Memory B cell (primary cell): ENCODE measurements at regions not wholly inside any gene's neighbourhood (a gene's known extent, or its start where the extent isn't known, plus 50 kb on each side); places are given as distances from the start of the nearest gene placed in this dataset.

Experiments used
- ATAC-seq: fragments of 150-1000 bp; cut with Tn5 transposase; 2 replicates; pipeline ENCODE4 v1.10.0; 2021; ENCODE audit warnings: low read depth, mild to moderate bottlenecking, moderate library complexity
- DNase-seq, 2 donors: peaks; one replicate each; pipeline ENCODE4 v3.0.0; 2022; ENCODE audit warnings: low spot score in 2 of 2
- H3K27ac Mint-ChIP-seq: one replicate; pipeline ENCODE4 v1.8.0; 2022; ENCODE audit warnings: mild to moderate bottlenecking, moderate library complexity, mixed read lengths
- H3K27me3 Mint-ChIP-seq: one replicate; pipeline ENCODE4 v1.8.0; 2022; ENCODE audit warnings: mixed read lengths
- H3K36me3 Mint-ChIP-seq: one replicate; pipeline ENCODE4 v1.8.0; 2022; ENCODE audit warnings: mild to moderate bottlenecking, mixed read lengths
- H3K4me1 Mint-ChIP-seq: one replicate; pipeline ENCODE4 v1.8.0; 2022; ENCODE audit warnings: mixed read lengths
- H3K4me3 Mint-ChIP-seq: one replicate; pipeline ENCODE4 v1.8.0; 2022; ENCODE audit warnings: mild to moderate bottlenecking, moderate library complexity, mixed read lengths
- H3K9me3 Mint-ChIP-seq: one replicate; pipeline ENCODE4 v1.8.0; 2022; ENCODE audit warnings: mixed read lengths

DNA sequence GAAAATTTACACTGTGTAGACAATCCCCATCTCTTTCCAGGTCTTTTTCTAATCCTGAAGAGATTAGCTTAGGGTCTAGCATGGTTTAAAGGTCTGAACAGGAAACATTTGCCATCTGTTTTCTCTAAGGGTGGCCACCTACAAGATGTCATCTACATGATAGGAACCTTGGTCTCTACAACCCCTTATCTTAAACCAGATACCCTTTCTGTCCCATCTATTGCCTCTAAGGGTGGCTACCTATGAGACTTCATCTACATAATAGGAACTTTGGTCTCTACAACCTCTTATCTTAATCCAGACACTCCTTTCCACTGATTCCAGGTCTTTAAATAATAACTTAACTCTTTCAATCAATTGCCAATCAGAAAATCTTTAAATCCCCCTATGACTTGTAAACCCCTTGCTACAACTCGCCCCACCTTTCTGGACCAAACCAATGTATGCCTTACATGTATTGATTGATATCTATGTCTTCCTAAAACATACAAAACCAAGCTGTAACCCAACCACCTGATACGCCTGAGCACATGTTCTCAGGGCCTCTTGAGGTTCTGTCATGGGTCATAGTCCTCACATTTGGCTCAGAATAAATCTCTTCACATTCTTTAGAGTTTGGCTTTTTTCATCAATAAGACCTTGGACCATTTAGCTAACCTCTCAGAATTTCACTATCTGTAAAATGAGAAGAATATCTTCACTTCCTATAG, 605.0 kb downstream of the TUSC7 start:
- Mint-ChIP-seq H3K4me3 (no peak overlapping the region), H3K27me3 (no peaks in the 10 kb centered on the region), H3K27ac (no peak overlapping the region), H3K9me3 (peaks cover 2% of the 10 kb centered on the region), H3K36me3 (no peaks in the 10 kb centered on the region), H3K4me1 (no peaks in the 10 kb centered on the region)
- ATAC-seq: no peak
- DNase-seq: no peak

DNA sequence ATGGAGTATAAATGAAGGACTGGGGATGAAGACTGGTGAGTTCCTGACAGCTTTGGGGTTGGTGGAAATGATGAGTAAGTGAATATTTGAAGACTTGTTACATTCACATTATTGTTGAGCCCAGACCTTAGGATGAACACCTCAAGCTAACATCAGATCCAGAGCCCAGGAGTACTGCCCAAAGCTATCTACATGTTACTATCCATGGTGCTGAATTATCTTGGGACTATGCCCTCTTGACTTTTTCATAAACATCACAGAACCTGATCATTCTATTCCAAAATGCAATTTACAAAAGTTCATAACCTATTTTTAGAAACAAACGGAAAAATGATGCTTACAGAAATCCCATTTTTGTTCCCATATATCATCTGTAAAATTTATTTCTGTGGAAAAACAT, 613.3 kb downstream of the TUSC7 start:
- Mint-ChIP-seq H3K4me3 (no peak overlapping the region), H3K4me1 (no peaks in the 10 kb centered on the region), H3K27ac (no peak overlapping the region), H3K36me3 (no peaks in the 10 kb centered on the region), H3K9me3 (peaks cover 3% of the 10 kb centered on the region), H3K27me3 (no peaks in the 10 kb centered on the region)
- ATAC-seq (no peak), DNase-seq (no peak)

DNA sequence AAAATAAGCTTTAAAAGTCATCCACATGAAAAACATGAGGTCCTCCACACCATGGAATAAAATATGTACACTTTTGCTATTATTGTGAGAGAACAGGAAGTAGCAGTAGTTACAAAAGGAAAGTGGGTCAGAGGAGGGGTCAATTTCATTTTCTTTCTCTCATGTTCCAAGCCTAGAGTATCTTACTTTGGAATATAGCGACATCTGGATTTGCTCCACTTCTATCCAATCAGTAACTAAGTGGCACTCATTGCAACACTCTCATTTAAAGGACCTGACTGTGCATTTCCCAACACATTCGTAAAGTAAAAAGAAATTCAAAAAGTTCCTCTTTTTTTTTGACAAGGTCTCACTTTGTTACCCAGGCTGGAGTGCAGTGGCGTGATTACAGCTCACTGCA, 637.3 kb downstream of the TUSC7 start:
- DNase-seq (no peak), ATAC-seq (no peak)
- Mint-ChIP-seq H3K9me3 (peaks cover 1% of the 10 kb centered on the region), H3K4me1 (no peaks in the 10 kb centered on the region), H3K27me3 (peaks cover 2% of the 10 kb centered on the region), H3K4me3 (no peak overlapping the region), H3K27ac (no peak overlapping the region), H3K36me3 (no peaks in the 10 kb centered on the region)

DNA sequence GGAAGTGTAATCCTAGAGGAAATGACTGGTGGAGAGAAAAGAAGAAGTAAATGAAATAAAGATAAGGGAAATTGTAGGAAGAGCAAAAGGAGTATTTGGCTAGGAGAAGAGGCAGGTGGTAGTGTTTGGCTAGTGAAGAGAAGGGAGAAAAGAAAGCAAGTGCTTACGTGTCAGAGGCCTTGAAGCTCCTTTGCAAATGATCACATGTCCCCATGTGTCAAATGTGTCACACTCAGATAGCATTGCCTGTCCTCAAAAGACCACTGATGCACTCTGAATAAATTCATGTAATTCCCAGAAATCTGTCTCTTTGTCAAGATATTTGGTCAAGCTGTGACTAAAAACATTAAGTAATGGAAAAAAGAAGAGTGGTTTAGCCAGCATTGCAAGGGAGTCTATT, 639.3 kb downstream of the TUSC7 start:
- Mint-ChIP-seq H3K9me3 (peaks cover 1% of the 10 kb centered on the region), H3K27ac (no peak overlapping the region), H3K27me3 (peaks cover 2% of the 10 kb centered on the region), H3K4me1 (no peaks in the 10 kb centered on the region), H3K4me3 (no peak overlapping the region), H3K36me3 (no peaks in the 10 kb centered on the region)
- ATAC-seq (no peak), DNase-seq (no peak)

DNA sequence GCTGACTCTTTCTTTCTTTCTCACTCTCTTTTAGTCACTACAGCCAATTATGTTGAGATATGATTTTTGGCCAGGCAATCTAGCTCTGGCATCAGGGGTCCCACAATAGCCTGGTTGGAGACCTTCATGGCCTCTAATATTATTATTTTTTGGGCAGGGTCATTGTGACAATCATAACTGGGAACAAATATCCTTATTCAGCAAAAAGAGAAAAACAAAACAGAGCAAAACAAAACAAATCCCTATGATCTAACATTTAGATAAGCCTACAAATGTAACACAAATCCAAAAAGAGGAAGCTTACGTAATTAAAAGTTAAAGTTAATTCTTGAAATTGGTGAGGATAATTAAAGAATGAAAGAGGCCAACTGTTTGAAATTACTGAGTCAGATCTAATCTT, 640.0 kb downstream of the TUSC7 start:
- no peak for ATAC-seq
- Mint-ChIP-seq H3K4me1 (no peaks in the 10 kb centered on the region), H3K9me3 (peaks cover 1% of the 10 kb centered on the region), H3K36me3 (no peaks in the 10 kb centered on the region), H3K4me3 (no peak overlapping the region), H3K27me3 (peaks cover 2% of the 10 kb centered on the region), H3K27ac (no peak overlapping the region)
- DNase-seq: no peak

DNA sequence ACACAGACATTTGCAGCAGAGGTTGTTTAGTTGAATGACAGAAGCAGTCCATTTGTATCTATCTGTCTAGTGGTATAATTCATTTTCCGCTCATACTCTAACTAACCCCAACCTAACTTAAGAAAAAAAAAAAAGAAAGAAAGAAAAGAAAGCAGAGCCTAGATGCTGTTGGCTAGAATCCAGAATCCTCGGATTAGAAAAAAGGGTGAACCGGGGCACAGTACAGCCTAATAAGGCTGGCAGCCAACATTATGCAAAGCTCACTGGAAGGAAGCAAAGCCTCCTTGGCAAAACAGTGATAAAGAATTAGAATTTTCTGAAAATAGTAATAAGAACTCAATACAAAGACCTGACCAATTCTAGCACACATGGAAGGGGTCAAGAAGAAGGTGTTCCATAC, 640.8 kb downstream of the TUSC7 start:
- no peak overlapping the region for H3K4me3 Mint-ChIP-seq
- no peak for ATAC-seq

DNA sequence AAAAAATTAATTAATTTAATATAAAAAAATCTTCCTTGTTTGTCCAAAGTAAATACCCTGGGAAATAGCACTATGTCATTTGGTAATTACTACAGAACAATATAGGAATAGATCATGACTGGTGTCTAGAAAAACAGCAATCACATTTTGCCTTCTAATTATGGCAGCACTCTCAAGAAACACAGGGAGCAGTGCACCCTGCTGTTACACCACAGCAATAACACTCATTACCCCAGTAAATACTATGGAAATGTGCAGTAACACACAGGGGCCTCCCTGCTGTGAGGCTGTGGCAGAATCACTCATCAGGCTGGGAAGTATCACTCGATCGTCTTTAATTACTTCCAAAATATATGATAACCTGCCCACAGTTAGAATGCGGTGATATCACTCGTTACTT, 646.0 kb downstream of the TUSC7 start:
- H3K9me3 Mint-ChIP-seq: no peaks in the 10 kb centered on the region
- ATAC-seq (no peak), DNase-seq (no peak)
- H3K36me3 Mint-ChIP-seq: no peaks in the 10 kb centered on the region
- no peak overlapping the region for H3K4me3 Mint-ChIP-seq
- H3K27me3 Mint-ChIP-seq: no peaks in the 10 kb centered on the region
- H3K4me1 Mint-ChIP-seq: no peaks in the 10 kb centered on the region
- H3K27ac Mint-ChIP-seq: no peak overlapping the region

More for the DNA sequence above, 640.8 kb downstream of the TUSC7 start:
- Mint-ChIP-seq H3K36me3 (no peaks in the 10 kb centered on the region), H3K27me3 (peaks cover 2% of the 10 kb centered on the region), H3K4me1 (no peaks in the 10 kb centered on the region), H3K27ac (no peak overlapping the region), H3K9me3 (peaks cover 1% of the 10 kb centered on the region)
- DNase-seq: no peak

DNA sequence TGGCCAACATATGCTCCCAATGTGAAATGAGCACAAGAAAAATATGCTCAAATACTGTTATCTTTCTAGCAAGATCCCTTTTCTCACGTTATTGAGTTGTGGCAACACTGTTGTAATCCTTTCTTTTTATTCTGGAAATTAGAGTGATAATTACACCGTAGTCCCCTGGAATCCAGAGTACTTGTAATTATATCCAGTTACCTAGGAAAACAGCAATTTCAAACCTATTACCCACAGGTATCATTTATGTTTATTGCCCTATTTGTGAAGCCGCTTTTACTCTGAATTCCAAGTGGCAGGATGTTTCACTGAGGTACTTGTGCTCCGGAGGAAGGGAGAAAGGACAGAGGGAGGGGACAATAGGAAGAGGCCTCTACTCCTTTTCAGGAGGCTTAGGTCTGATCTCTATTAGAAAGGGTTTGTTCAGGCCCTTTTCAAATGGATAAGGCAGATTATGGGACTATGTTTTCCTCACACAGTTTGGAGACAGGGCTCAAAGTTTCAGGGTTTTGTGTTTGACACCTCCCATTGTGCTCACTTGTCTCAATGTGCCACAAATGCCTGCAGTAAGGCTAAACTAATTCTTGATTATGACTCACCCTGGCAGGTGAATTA, 646.6 kb downstream of the TUSC7 start:
- Mint-ChIP-seq H3K4me3 (no peak overlapping the region), H3K27me3 (no peaks in the 10 kb centered on the region), H3K36me3 (no peaks in the 10 kb centered on the region), H3K27ac (no peak overlapping the region), H3K4me1 (no peaks in the 10 kb centered on the region), H3K9me3 (peaks cover 2% of the 10 kb centered on the region)
- DNase-seq (no peak), ATAC-seq (no peak)

DNA sequence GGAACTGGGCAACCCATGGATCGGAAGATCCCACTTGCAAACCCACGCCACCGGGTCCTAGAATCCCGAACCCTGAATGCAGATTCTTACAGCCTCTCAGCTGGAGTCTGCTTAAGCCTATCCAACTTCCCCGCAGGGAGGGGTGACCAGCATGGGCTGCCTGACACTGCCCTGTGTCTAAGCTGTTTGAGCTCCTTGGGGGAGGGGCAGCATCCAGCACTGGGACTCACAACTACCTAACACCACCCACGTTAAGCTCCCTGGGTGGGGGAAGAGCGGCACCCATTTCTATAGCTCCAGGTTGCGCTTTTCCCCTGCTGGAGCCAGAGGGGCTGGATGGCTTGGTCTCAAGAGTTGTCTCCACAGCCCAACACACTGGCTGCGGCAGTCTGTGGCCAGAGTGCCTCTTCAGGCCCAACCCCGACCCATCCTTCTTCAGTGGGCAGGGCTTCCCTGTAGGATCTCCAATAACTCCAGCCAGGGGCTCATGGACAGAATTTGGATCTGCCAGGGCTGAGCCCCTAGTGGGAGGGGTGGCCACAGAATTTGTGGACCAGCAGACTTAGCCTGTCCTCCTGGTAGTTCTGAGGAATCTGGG, 649.2 kb downstream of the TUSC7 start:
- DNase-seq: no peak

DNA sequence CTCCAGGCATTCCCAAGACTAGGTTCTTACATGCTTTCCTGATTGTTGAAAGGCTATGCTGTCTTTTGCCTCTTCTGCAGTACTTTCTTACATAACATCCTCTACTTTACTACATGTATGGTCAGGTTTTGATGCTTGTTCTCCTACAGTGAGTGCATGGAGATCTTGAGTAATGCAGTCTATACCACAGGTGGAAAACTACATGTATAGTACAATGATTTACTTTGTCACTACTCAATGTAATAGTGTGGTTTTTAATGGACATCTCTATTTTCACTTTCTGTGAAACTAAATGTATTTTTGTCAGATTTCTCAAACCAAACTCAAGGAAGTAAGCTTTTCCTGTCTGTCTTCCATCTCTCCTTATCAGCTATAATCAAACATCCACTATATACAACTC, 657.0 kb downstream of the TUSC7 start:
- no peaks in the 10 kb centered on the region for H3K27me3 Mint-ChIP-seq
- no peaks in the 10 kb centered on the region for H3K36me3 Mint-ChIP-seq

More for the DNA sequence above, 649.2 kb downstream of the TUSC7 start:
- peaks cover 6% of the 10 kb centered on the region for H3K9me3 Mint-ChIP-seq
- H3K27ac Mint-ChIP-seq: no peak overlapping the region
- no peak for ATAC-seq
- H3K36me3 Mint-ChIP-seq: no peaks in the 10 kb centered on the region
- no peak overlapping the region for H3K4me3 Mint-ChIP-seq
- no peaks in the 10 kb centered on the region for H3K4me1 Mint-ChIP-seq
- H3K27me3 Mint-ChIP-seq: no peaks in the 10 kb centered on the region

DNA sequence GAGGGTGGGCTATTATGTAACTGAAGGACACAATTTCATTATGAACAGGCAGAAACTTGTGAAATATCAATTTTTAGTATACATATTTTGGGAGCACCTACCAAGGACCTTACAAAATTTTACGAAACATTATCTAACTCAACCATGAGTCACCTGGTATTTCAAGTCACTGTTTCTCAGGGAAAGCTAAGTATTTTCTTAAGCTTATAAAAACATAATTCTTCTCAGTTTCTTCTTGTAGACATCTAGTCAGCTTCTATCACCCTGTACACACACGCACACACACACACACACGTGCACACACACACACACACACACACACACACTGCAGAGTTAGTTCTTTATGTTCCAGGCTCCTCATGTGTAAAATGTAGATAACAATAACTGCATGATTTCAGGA, 658.3 kb downstream of the TUSC7 start:
- H3K4me1 Mint-ChIP-seq: no peaks in the 10 kb centered on the region
- no peaks in the 10 kb centered on the region for H3K27me3 Mint-ChIP-seq
- peaks cover 4% of the 10 kb centered on the region for H3K9me3 Mint-ChIP-seq
- no peak overlapping the region for H3K27ac Mint-ChIP-seq
- ATAC-seq: no peak
- DNase-seq: no peak
- H3K36me3 Mint-ChIP-seq: no peaks in the 10 kb centered on the region
- no peak overlapping the region for H3K4me3 Mint-ChIP-seq

More for the DNA sequence above, 657.0 kb downstream of the TUSC7 start:
- no peak overlapping the region for H3K27ac Mint-ChIP-seq
- DNase-seq (no peak), ATAC-seq (no peak)
- H3K4me3 Mint-ChIP-seq: no peak overlapping the region
- peaks cover 5% of the 10 kb centered on the region for H3K9me3 Mint-ChIP-seq
- H3K4me1 Mint-ChIP-seq: no peaks in the 10 kb centered on the region

DNA sequence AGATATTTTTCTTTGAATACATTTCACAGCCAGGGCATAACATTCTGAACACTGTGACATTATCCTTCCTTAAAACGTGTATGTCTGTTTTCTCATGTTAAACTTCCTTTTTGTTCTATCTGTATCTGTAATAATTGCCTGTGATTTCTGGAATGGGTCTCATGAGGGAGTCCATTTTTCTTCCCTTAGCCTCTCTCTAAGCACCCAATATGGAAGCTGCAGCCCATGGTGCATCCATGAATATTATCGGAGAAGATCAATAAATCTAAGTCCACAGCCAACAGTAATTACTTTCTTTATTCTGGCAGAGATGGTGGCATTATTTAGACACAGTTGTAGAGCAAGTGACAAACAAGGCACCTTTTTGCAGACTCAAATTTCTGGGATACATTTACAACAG, 671.1 kb downstream of the TUSC7 start:
- Mint-ChIP-seq H3K4me1 (no peaks in the 10 kb centered on the region), H3K36me3 (no peaks in the 10 kb centered on the region), H3K9me3 (peaks cover 1% of the 10 kb centered on the region), H3K27ac (no peak overlapping the region), H3K27me3 (peaks cover 3% of the 10 kb centered on the region), H3K4me3 (no peak overlapping the region)
- ATAC-seq (no peak), DNase-seq (no peak)

DNA sequence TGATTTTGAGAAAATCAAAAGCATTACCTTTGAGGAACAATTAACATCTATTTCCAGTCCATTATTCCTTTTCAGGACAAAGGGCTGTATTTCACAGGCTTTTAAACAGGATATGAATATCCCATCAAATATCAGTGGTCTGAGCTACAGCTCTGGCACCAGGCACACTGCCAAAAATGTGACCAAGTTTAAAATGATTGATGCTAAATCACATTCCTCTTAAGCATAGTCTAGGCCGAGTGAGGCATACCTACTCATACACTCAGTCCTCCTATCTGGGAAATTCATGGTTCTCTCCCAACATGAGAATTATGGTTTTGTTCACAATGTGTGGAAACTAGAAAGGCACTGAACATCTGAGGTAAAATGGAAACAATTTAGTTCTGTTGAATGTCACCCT, 683.5 kb downstream of the TUSC7 start:
- Mint-ChIP-seq H3K27me3 (peaks cover 3% of the 10 kb centered on the region), H3K9me3 (no peaks in the 10 kb centered on the region), H3K4me1 (no peaks in the 10 kb centered on the region), H3K27ac (no peak overlapping the region), H3K4me3 (no peak overlapping the region), H3K36me3 (no peaks in the 10 kb centered on the region)
- ATAC-seq (no peak), DNase-seq (no peak)

DNA sequence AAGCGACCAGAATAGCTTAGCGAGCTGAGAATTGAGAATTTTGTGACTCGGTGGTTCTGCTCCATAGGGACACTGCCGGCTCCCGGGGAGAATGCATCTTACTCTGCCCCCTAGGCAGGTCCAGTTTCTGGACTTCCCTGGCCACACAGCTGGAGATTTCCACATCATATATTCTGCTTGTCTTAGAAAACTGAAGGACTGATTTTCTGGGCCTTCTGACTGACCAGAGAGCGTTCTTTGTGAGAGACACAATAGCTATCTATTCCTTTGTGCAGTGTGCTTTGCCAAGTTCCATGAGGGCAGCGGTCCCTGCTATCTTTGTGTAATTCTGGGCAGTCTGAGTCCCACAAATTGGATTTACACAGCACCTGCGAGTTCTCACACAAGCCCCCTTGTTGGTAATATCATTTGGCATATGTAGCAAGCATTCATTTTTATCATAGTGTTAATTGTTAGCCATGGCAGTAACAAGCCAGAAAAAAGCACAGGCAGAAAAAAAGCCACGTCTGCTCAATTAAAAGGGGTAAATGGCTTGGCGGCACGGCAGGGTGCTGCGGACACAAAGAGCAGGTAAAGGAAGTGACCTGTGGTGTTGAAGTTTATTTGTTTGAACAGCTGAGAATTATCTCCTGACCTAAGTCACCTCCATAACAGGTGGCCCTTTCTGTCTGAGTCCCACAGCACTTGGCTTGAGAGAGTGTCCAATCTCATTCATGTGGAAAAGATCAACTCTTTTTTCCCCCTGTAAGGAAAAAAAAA, 688.7 kb downstream of the TUSC7 start:
- Mint-ChIP-seq H3K9me3 (no peaks in the 10 kb centered on the region), H3K4me3 (no peak overlapping the region), H3K36me3 (no peaks in the 10 kb centered on the region), H3K4me1 (no peaks in the 10 kb centered on the region), H3K27ac (no peak overlapping the region), H3K27me3 (peaks cover 3% of the 10 kb centered on the region)
- no peak for DNase-seq
- ATAC-seq: no peak
